Islet of Langerhans (tissue), 1 donor: ENCODE measurements at regions not wholly inside any gene's neighbourhood (a gene's known extent, or its start where the extent isn't known, plus 50 kb on each side); places are given as distances from the start of the nearest gene placed in this dataset.

Experiments
- FAIRE-seq: peaks from one replicate; lab custom pipeline; 2011; peaks lifted over from hg19 to GRCh38; lab: Jason Lieb, UNC

GRCh38 chr15:46110755-46111154 lies 475.9 kb downstream of the SQOR start:
- no peak for FAIRE-seq

GRCh38 chr15:46111730-46112129 lies 476.9 kb downstream of the SQOR start:
- FAIRE-seq = no peak

- no peak for FAIRE-seq
Measured at GRCh38 chr15:46117071-46117470, 482.2 kb downstream of the SQOR start.

- no peak for FAIRE-seq
Measured at GRCh38 chr15:46120713-46121112, 485.9 kb downstream of the SQOR start.

- FAIRE-seq = no peak
Measured at GRCh38 chr15:46121441-46121840, 486.6 kb downstream of the SQOR start.

- no peak for FAIRE-seq
Measured at GRCh38 chr15:46126581-46126980, 491.8 kb downstream of the SQOR start.

GRCh38 chr15:46127361-46127874 lies 492.6 kb downstream of the SQOR start:
- no peak for FAIRE-seq

GRCh38 chr15:46129145-46129544 lies 494.3 kb downstream of the SQOR start:
- no peak for FAIRE-seq

GRCh38 chr15:46131876-46132275 lies 497.0 kb downstream of the SQOR start:
- FAIRE-seq = no peak

GRCh38 chr15:46137443-46137842 lies 502.6 kb downstream of the SQOR start:
- FAIRE-seq = no peak

GRCh38 chr15:46146002-46146401 lies 511.2 kb downstream of the SQOR start:
- no peak for FAIRE-seq

GRCh38 chr15:46146915-46147314 lies 512.1 kb downstream of the SQOR start:
- FAIRE-seq = no peak

- FAIRE-seq = no peak
Measured at GRCh38 chr15:46151786-46152185, 517.0 kb downstream of the SQOR start.

GRCh38 chr15:46166750-46167149 lies 531.9 kb downstream of the SQOR start:
- no peak for FAIRE-seq

- no peak for FAIRE-seq
Measured at GRCh38 chr15:46170326-46170725, 535.5 kb downstream of the SQOR start.

GRCh38 chr15:46174122-46174521 lies 539.3 kb downstream of the SQOR start:
- no peak for FAIRE-seq

GRCh38 chr15:46177219-46177618 lies 542.4 kb downstream of the SQOR start:
- no peak for FAIRE-seq

- no peak for FAIRE-seq
Measured at GRCh38 chr15:46178138-46178537, 543.3 kb downstream of the SQOR start.

GRCh38 chr15:46207341-46207740 lies 572.5 kb downstream of the SQOR start:
- FAIRE-seq = no peak

- no peak for FAIRE-seq
Measured at GRCh38 chr15:46213551-46213950, 578.7 kb downstream of the SQOR start.

GRCh38 chr15:46222826-46223225 lies 588.0 kb downstream of the SQOR start:
- no peak for FAIRE-seq

GRCh38 chr15:46229263-46229662 lies 594.4 kb downstream of the SQOR start:
- no peak for FAIRE-seq

- FAIRE-seq = no peak
Measured at GRCh38 chr15:46231786-46232185, 597.0 kb downstream of the SQOR start.

GRCh38 chr15:46232471-46232870 lies 597.6 kb downstream of the SQOR start:
- FAIRE-seq = no peak

- FAIRE-seq = no peak
Measured at GRCh38 chr15:46242935-46243334, 608.1 kb downstream of the SQOR start.
